Peyer's patch (tissue), 4 donors: ENCODE measurements at regions not wholly inside any gene's neighbourhood (a gene's known extent, or its start where the extent isn't known, plus 50 kb on each side); places are given as distances from the start of the nearest gene placed in this dataset.
A peak's percentile ranks its signal among the peaks of the same experiment; 100 is the strongest.

Experiments
- DNase-seq, 3 donors: peaks; one replicate each; pipeline ENCODE4 v3.0.0-alpha.2; 2017 to 2019
- H3K27ac ChIP-seq, 4 donors: fragments of 200-600 bp; sonication (generic); one replicate each; pipeline ENCODE4 v1.5.1; 2016 to 2019
- H3K27me3 ChIP-seq, 2 donors: fragments of 200-600 bp; sonication (generic); one replicate each; pipeline ENCODE4 v1.5.1; 2019
- H3K36me3 ChIP-seq, 3 donors: fragments of 200-600 bp; sonication (generic); one replicate each; pipeline ENCODE4 v1.5.1; 2016 to 2019
- H3K4me1 ChIP-seq, 4 donors: fragments of 200-600 bp; sonication (generic); one replicate each; pipeline ENCODE4 v1.5.1; 2016 to 2019
- H3K4me3 ChIP-seq, 4 donors: fragments of 200-600 bp; sonication (generic); 1 replicate in 3 of 4; 2 replicates in 1 of 4; pipeline ENCODE4 v1.5.1; 2016 to 2019; ENCODE audit warnings: mild to moderate bottlenecking in 1 of 4
- H3K9me3 ChIP-seq, 4 donors: fragments of 200-600 bp; sonication (generic); one replicate each; pipeline ENCODE4 v1.5.1; 2016 to 2019; ENCODE audit warnings: mild to moderate bottlenecking in 1 of 4
- POLR2A ChIP-seq, 2 donors: fragments of 450-650 bp; IDR thresholded peaks; one replicate each; pipeline ENCODE4 v1.5.1; 2017; ENCODE audit warnings: antibody characterized with exemption in 2 of 2, mild to moderate bottlenecking in 2 of 2, moderate library complexity in 2 of 2
- TF ChIP-seq, protein P1 (sequence below), 6 experiments: fragments of 450-650 bp in 4 of 6; fragments of 200-600 bp in 2 of 6; sonication (generic) in 1 of 6; IDR thresholded peaks; one replicate each; pipeline ENCODE4 v1.5.1; 2017 to 2019; ENCODE audit warnings: antibody characterized with exemption in 6 of 6, mild to moderate bottlenecking in 3 of 6, moderate library complexity in 1 of 6

GRCh38 chr10:125535559-125535958 is 147.4 kb downstream of the TEX36 start:
- Histone ChIP-seq H3K27ac (no peak overlapping the region), H3K27me3 (no peaks in the 10 kb centered on the region), H3K9me3 (no peaks in the 10 kb centered on the region), H3K36me3 (no peaks in the 10 kb centered on the region), H3K4me1 (no peaks in the 10 kb centered on the region), H3K4me3 (no peak overlapping the region)
- TF ChIP-seq, protein P1, sequence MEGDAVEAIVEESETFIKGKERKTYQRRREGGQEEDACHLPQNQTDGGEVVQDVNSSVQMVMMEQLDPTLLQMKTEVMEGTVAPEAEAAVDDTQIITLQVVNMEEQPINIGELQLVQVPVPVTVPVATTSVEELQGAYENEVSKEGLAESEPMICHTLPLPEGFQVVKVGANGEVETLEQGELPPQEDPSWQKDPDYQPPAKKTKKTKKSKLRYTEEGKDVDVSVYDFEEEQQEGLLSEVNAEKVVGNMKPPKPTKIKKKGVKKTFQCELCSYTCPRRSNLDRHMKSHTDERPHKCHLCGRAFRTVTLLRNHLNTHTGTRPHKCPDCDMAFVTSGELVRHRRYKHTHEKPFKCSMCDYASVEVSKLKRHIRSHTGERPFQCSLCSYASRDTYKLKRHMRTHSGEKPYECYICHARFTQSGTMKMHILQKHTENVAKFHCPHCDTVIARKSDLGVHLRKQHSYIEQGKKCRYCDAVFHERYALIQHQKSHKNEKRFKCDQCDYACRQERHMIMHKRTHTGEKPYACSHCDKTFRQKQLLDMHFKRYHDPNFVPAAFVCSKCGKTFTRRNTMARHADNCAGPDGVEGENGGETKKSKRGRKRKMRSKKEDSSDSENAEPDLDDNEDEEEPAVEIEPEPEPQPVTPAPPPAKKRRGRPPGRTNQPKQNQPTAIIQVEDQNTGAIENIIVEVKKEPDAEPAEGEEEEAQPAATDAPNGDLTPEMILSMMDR (IDR thresholded peaks at IDR 0.05), result no peak
- no peak for TF ChIP-seq POLR2A (IDR thresholded peaks at IDR 0.05)
- no peak for DNase-seq

DNA sequence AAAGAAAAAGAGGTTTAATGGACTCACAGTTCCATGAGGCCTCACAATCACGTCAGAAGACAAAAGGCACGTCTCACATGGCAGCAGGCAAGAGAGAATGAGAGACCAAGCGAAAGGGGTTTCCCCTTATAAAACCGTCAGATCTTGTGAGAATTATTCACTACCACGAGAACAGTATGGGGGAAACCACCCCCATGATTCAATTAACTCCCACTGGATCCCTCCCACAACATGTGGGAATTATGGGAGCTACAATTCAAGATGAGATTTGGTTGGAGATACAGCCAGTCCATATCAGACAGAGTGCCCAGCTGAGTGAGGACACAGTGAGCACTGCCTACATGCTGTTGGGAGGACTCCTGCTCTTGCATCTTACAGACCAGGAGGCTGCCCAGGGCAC is 148.4 kb downstream of the TEX36 start:
- TF ChIP-seq POLR2A (IDR thresholded peaks at IDR 0.05), result no peak
- TF ChIP-seq, protein P1 (IDR thresholded peaks at IDR 0.05), result no peak
- no peaks in the 10 kb centered on the region for H3K9me3 ChIP-seq
- H3K4me3 ChIP-seq, result no peak overlapping the region
- no peak for DNase-seq
- no peaks in the 10 kb centered on the region for H3K36me3 ChIP-seq
- no peaks in the 10 kb centered on the region for H3K27me3 ChIP-seq
- H3K4me1 ChIP-seq, result no peaks in the 10 kb centered on the region
- no peak overlapping the region for H3K27ac ChIP-seq

- no peak for DNase-seq
- Histone ChIP-seq H3K4me3 (no peak overlapping the region), H3K4me1 (no peaks in the 10 kb centered on the region), H3K27ac (no peak overlapping the region), H3K27me3 (no peaks in the 10 kb centered on the region), H3K9me3 (no peaks in the 10 kb centered on the region), H3K36me3 (no peaks in the 10 kb centered on the region)
- TF ChIP-seq, protein P1 (IDR thresholded peaks at IDR 0.05), result no peak
- TF ChIP-seq POLR2A (IDR thresholded peaks at IDR 0.05), result no peak
Observed at GRCh38 chr10:125533866-125534265, 149.1 kb downstream of the TEX36 start.

- H3K4me3 ChIP-seq, result no peak overlapping the region
- no peaks in the 10 kb centered on the region for H3K9me3 ChIP-seq
- H3K27me3 ChIP-seq, result no peaks in the 10 kb centered on the region
- H3K4me1 ChIP-seq, result no peaks in the 10 kb centered on the region
- DNase-seq, result no peak
- no peaks in the 10 kb centered on the region for H3K36me3 ChIP-seq
- no peak overlapping the region for H3K27ac ChIP-seq
- no peak for TF ChIP-seq POLR2A (IDR thresholded peaks at IDR 0.05)
Observed at GRCh38 chr10:125531465-125531864, 151.5 kb downstream of the TEX36 start.

- no peak overlapping the region for H3K4me3 ChIP-seq
- TF ChIP-seq POLR2A (IDR thresholded peaks at IDR 0.05), result no peak
- TF ChIP-seq, protein P1 (IDR thresholded peaks at IDR 0.05), result no peak
- DNase-seq, result no peak
- H3K4me1 ChIP-seq, result no peaks in the 10 kb centered on the region
- H3K9me3 ChIP-seq, result no peaks in the 10 kb centered on the region
- H3K27me3 ChIP-seq, result no peaks in the 10 kb centered on the region
- H3K36me3 ChIP-seq, result no peaks in the 10 kb centered on the region
- no peak overlapping the region for H3K27ac ChIP-seq
Observed at GRCh38 chr10:125523347-125523746, 159.6 kb downstream of the TEX36 start.

GRCh38 chr10:125521721-125522680 is 161.0 kb downstream of the TEX36 start:
- H3K27me3 ChIP-seq, result no peaks in the 10 kb centered on the region
- H3K4me3 ChIP-seq, result no peak overlapping the region
- H3K4me1 ChIP-seq, result no peaks in the 10 kb centered on the region
- no peak overlapping the region for H3K27ac ChIP-seq
- TF ChIP-seq, protein P1 (IDR thresholded peaks at IDR 0.05), result peak in 3 of 6 experiments; percentile 9 to 32 (median 29)
- TF ChIP-seq POLR2A (IDR thresholded peaks at IDR 0.05), result no peak
- no peaks in the 10 kb centered on the region for H3K36me3 ChIP-seq
- H3K9me3 ChIP-seq, result no peaks in the 10 kb centered on the region
- no peak for DNase-seq
